Stimulated activated naive CD4-positive, alpha-beta T cell (primary cell): ENCODE measurements at regions not wholly inside any gene's neighbourhood (a gene's known extent, or its start where the extent isn't known, plus 50 kb on each side); places are given as distances from the start of the nearest gene placed in this dataset.
A peak's percentile ranks its signal among the peaks of the same experiment; 100 is the strongest.
"Not testable (repeated sequence)": the region's sequence is repeated elsewhere in the genome, so short reads cannot be mapped to it uniquely, and the experiment has no call there.

Experiments
- DNase-seq, 6 experiments: peaks; one replicate each; lab custom pipeline; 2025; lab: John Stamatoyannopoulos, UW

DNA sequence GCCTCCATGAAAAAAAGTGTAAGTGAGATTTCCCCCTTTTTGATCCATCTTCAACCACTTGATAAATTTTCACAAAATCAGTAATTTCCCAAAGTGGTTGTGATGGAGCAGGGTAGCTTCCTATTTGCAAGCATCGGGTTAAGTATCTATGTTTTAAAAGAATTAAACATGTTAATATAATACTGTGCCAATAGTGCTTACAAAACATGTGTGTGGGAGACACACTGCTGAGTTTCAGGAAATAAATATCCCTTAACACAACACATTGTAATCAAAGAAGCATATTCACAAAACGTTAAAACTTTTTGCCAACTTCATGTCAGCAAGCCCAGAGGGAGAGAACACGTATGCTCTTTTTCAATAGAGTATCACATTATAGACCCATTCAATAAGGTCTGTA, 526.9 kb downstream of the TTLL7 start:
- not testable (repeated sequence) for DNase-seq

DNA sequence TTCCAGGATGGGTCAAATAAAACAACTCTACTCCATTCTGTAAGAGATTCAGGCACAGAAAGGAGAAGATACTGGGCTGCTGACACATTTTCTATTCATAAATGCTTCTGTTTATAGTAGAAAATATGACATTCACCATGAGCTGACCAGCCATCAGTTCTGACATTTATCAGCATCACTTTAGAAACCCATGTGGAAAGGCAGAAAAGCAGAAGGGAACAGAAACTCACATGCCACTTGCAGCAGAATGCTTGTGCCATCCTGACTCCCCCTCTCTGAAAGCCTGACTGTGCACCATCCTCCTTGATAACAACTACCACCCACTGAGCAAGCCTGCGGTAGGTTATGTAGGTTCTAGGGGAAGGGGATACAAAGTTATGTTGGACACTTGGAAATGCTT, 527.7 kb downstream of the TTLL7 start:
- DNase-seq: not testable (repeated sequence)

DNA sequence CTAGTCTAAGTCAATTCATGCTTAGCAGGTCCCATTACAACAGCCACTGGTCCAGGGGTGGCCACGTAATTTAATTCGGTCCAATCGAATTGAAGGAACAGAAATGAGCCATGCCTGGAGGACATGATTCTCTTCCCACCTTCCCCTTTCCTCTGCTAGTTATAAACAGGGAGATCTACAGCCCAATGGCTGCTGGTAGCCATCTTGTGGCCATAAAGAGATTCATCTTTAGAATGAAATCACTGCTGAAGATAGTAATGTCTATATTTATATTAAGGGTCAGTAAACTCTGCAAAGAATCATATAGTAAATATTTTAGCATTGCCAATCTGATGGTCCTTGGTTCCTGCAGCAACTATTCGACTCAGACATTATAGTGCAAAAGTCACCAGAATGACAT, 530.6 kb downstream of the TTLL7 start:
- not testable (repeated sequence) for DNase-seq

DNA sequence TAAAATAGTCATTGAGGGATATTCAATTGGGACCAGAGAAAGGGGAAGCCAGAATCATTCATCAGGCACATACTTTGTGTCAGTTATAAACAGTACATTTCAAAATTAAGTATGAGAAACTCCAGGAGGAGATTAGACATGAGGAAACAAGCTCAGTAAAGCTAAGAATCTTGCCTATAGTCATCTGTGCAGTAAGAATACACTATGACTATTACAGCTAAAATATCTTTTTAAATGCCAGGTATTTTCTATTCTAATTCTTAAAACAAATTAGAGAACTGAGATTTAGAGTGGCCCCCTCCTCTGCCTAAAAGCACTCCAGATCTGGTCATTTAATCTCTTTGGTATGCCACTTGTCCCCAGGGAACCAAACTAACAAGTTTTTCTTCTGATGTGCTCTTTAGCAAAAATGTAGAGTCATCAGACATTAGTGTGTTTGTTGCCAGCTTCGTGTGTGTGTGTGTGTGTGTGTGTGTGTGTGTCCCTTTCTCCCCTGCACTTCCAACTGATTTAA, 541.1 kb downstream of the TTLL7 start:
- not testable (repeated sequence) for DNase-seq

DNA sequence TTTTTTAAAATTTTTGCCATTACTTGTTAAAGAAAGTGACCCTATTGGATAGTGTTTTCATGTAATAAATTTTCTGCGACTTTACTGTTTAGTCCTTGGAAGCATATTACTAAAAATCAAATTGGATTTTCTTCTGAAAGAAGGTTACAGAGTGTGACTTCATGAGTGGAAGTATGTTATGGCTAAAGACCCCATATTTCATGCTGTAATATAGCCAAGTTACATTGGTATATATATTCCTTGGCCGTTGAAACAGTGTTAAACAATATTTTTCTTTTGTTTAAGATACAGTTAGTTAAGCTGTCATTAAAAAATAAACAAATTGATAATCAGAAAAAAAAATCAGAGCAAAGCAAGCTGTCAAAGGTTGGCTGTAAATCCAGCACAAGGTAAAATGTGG, 541.7 kb downstream of the TTLL7 start:
- not testable (repeated sequence) for DNase-seq

DNA sequence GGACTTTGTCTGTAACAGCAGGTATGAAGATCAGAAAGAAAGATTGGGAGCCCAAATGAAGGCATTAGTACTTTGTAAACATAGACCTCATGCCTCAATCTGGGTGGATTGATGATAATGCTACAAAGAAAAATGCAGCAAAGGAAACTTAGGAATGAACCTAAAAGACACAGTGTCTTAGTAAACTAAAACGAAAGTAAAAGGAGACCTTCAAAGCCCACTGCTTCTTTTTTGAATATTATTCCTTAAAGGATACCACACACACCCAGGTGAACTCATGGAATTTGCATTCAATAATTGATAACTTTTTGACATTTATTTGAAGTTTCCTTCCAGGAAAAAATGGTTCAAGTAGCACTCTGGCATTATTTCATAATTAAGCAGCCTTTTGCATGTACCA, 543.2 kb downstream of the TTLL7 start:
- DNase-seq: peak in 1 of 6 experiments; percentile 16

DNA sequence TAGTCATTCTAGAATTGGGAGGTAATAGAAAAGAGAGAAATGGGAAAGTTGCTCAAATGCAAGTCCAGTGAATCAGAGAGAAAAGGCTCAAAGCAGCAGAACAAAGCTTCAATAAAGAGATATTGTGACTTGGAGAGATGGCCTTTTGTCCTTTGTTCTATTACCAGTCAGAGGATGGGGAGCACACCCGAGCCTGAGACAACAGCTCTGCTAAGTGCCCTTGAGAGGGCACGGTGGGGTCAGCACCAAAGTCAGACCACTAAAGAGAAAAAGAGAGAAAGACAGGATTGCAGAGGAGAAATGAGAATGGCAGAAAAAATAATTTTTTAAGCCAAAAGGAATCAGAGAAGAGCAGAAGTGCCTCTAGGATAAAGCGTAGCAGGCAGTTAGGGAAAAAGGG, 553.1 kb downstream of the TTLL7 start:
- DNase-seq: not testable (repeated sequence)

DNA sequence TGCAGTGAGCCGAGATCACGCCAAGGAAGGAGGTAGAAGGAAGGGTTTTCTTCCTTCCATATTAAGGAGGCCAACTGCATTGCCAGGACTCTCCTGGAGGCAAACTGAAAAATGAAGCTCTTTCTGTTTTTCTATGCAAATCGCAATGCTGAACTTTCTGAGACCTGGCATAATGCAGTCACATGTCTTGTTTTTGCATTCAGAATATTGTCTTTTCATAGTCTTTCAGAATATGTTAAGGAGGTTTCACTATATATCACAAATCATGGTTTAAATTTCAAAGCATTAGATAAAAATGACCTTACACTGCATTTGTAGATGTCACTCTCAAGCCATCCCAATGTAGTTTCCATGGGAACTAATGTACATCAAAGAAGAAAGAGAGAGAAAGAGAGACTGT, 556.5 kb downstream of the TTLL7 start:
- DNase-seq: not testable (repeated sequence)

DNA sequence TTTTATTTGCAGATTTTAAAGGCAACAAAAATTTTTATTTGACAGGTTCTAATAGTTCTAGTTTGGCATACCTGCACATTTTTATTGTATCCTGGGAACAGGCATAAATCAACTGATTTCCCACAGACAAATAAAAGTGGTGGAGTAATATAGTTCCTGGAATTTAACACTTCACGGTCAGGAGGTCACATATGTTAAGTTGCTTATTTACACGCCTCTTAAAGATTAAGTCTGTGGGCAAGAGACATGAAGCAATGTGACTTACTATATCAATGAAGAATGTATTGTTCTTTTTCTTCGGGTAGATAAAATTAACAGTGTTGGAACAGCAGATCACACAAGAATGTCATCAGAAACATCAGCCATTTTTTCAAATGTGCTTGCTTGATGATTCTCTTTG, 558.3 kb downstream of the TTLL7 start:
- DNase-seq: not testable (repeated sequence)

DNA sequence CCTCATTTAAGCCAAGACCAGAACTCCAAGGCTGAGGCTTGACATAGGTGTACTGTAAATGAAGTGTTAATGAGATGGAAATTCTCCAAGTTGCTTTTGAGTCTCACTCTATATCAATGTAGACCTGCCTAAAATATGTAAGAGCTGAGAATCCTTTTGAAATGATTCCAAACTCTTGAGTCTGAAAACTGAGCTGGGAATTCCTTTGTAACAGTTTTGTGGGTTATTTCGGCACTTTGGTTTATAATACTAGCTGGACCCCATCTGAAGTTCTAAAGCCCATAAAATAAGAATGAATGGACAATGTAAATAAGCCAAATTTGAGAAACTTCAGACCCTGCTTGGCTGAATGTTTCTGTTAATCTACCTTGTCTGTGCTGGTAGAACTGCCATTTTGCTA, 558.9 kb downstream of the TTLL7 start:
- DNase-seq: not testable (repeated sequence)

DNA sequence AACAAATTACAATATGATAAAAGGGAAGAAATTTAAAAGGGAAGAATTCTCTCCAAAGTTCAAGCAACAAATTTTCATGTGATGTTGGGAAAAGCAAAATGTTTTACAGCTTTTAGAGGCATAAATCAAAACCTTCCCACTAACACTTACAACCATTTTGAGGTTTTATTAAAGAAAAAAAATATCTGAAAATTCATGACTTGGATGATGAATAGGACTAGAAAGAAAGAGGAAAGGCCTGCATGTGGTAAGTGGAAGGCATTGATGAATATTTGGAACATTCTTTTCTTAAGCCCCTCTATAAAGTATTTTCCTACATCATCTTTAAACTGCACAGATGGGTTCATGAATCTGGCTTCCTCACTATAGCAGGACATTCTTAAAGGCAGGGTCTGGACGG, 560.6 kb downstream of the TTLL7 start:
- not testable (repeated sequence) for DNase-seq

DNA sequence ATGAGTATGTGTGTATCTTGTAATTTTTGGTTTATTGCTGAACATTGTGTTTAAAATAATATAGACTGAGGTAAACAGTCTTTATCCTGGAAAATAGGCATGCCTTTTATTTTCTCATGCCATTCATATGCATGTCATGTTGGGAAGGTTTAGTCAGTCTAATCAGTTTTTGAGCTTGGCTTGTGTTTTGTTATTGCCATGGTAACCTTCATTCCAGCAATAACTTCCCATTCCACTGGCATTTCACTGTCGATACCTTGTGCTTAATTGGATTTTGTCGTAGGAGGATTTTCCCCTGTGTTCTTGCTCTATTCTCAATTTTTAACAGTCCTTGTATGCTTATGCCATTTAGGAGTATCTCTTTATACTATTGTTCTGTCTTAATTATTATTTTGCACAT, 563.6 kb downstream of the TTLL7 start:
- DNase-seq: not testable (repeated sequence)

DNA sequence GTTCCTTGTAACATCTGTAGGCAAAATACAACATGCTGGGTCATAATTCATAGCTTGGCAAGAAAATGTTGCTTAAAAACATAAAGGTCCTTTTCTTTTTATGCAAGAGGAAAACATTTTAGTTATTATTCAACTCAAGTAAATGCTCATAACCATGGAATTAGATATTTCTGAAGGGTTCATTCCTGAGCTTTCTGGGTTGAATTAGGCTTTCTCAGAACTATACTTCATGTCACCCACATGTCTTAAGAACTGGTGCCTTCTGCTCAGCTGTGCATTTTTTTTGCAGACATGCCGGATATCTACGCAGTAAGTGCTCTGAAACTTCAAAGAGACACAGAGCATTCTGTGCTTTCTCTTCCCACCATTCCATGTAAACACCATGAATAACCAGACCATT, 571.4 kb downstream of the TTLL7 start:
- not testable (repeated sequence) for DNase-seq

DNA sequence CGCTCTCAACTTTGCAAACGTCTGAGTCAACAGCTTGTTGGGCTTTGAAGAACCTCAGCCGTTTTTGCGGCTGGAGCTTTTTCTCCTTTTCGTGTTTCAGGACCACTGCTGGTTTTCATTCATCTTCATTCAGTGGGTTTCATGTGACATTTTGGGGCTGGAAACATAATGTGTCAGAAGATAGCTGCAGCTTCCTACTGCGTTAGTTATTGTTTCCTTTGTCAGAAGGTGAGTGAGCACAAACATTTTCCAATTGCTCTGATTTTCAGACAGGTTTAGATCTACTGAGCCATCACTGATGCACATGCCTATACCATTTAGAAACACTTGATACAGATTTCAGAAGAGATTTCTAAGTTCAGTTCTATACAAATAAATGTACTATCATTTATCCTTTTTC, 575.5 kb downstream of the TTLL7 start:
- not testable (repeated sequence) for DNase-seq

DNA sequence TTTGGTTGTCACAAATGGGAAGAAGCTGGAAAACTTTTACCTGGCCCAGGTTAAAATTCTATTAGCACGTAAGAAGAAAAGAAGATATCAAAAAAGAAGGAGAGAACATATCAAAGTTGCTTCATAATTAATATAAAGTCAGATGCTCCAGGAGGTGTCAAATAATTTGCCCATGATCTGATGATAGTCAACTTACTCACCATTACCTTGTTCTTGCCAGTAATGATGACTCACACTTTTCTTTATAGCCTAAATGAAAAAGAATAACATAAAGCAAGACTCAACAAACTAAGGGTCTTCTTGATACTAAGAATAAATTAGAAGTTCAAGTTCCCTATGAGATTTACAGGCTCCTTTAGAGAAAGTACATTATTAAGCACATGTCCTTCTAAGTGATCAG, 580.4 kb downstream of the TTLL7 start:
- no peak for DNase-seq

DNA sequence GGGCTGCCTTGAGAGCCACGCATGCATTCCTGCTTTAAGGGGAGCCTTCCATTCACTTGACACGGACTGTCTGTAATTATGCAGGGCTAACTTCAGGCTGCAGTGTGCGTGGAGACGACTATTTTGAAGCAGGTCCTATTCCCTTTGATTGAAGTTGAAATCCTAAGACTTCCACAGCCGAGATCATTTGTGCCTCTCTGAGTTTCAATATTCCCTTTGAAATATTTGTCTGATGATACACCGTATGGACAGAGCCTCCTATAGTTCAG, 585.2 kb downstream of the TTLL7 start:
- not testable (repeated sequence) for DNase-seq

DNA sequence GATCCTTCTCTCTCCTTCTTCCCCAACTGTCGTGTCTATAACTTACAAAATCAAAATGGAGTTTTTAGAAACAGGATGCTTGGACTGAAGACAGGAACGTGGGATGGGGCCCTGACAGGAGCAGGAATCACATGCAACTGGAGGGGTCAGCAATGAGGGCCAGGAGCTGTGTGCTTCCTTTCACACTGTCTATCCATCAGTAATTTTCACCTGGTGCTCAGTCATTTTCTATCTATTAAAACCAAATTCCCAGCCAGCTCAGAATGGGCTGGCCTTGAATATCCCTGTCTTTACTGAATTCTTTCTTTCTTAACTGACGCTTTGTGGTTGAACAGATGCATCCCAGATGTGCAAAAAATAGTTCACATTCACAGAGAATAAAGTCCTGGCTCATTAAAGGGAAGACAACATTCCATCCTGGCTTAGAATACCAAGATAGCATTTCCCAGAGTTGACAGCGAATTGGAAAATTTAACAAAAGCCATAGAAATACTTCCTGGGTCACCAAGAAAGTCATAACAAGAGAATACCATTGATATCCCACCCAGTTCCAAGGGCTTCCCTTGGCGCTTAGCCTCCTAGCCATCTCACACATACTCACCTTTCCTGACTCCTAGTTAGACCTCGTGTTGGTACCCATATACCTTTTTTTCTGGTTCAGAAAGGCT, 588.1 kb downstream of the TTLL7 start:
- not testable (repeated sequence) for DNase-seq

DNA sequence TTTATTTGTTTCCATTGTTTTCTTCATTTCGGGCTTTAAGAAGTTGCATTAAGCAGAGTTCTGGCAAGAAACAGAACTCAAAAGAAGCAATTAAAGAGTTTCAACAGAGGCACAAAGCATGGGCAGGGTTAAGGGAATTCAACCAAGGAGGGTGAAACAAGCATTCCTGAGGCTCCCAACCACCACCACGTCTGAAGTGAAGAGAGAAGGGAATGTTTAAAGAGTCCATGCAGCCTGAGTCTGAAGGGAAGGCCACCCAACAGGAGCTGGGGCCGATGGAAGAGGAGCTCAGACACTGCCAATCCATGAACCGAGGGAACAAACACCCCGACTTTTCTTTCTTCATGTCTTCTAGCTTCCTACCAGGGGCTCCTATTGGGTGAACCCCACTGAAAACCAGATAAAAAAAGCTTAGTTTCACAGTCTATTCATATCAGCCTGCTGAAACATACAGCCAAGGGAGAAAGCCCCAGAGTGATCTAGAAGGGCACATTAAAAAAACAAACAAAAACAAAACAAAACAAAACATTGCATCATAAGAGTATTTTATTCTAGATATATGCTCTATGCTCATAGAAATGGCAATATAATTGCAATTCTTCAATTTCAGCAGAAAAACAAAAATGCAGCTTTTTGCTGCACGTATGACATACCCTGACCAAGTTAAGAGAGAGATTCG, 592.1 kb downstream of the TTLL7 start:
- not testable (repeated sequence) for DNase-seq

DNA sequence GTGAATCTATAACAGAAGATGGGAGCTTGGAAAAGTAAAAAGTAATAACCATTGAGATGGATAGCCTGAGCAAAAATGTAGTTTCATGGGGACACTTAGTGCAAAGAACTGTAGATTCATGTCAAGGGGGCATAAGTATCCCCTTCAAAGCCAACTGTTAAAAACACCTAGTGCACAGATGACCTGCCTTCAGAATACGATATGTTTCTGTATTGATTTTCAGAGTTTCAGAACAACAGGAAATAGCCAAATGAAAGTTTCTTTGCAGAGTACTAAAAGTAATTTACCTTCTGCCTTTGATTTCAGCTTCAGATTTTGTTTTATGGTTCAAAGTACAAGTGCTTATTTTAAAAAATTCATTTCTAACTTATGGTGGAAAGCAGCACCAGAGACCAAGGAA, 593.1 kb downstream of the TTLL7 start:
- not testable (repeated sequence) for DNase-seq

DNA sequence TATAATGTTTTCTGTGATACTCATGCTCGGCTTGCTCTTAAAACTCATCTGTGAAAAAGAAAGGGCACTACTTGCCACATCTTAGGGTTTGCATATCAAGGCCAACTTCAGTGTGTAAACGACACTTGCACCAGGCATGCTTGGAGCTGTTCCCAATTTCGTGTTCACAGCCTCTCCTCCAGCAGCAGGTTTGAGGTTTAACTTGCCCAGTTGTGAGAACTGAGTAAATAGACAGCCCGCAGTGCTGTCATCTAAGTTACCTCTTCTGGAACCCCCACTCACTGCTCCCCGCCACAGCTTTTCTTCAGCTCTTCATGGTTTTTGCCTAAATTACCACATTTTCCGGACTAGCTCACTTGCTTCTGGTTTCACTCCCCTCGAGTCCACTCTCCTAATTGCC, 595.4 kb downstream of the TTLL7 start:
- not testable (repeated sequence) for DNase-seq

DNA sequence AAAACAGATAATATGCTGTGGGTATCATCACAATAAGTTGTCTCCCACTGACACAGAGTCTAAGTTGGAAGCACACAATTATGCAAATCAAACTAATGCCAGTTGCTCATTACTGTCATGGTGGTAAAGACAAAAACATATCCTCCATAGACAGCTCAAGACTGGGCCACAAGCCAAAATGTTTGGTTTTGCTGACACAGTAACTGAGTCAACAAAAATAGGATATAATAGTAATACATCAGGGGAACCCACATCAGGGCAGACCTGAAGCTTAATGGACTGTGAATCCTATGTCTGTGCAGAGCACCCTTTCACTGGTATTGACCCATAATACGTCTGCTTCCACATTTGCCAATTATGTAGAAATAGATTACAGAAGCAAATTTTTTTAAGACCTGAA, 597.8 kb downstream of the TTLL7 start:
- DNase-seq: not testable (repeated sequence)

DNA sequence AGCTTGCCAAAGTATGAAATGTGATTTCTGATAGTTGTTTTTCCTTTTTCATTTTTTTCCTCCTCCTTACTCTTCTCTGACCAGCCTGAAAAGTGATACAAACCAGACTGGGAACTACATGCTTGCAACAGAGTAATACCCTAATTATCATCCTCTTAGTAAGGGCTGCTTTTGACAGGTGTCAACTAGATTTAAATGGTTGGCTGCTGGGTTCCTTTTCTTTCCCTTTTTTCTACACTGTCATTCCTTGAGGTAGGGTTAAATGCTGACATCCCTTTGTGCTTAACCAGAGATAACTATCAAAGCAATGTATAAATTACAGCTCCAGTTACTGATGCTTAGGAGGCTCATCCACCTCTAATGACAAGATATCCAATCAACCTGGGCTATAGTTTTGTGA, 598.8 kb downstream of the TTLL7 start:
- DNase-seq: not testable (repeated sequence)

DNA sequence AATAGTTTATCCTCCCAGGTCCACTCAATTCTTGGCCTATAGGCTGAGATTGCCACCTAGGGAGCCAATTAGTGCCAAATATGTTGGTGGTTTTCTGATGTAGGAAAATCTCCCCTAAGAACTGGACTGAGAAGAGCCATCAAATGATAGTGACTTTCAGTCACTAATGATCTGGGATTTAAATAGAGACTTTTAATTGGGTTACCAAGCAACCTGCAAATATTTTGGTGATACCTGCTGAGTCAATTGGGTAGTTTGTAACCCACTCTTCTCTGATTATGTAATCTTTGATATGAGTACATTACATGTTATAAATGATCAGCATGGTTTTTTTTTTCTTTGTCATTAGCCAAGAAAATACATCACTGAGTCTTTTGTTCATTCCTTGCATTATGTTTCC, 600.8 kb downstream of the TTLL7 start:
- DNase-seq: not testable (repeated sequence)

DNA sequence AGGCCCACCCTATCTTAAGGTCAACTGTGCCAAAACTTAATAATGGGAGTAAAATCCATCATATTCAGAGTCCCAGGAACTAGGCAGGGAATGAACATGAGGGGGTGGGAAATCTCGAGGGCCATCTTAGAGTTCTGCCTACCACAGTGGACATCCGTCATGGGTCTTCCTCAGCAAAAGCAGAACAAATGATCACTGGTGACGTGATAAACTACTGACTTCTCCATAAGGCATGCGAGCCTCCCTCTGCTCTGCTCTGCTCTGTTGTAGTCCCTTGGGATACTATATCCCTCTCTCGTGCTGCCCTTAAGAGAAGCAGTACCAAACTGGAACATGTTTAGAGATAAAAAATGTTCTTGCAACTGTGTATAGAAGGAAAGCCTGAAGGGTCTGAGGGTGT, 603.8 kb downstream of the TTLL7 start:
- DNase-seq: not testable (repeated sequence)
